B cell (primary cell): ENCODE measurements at regions not wholly inside any gene's neighbourhood (a gene's known extent, or its start where the extent isn't known, plus 50 kb on each side); places are given as distances from the start of the nearest gene placed in this dataset.

Experiments used
- ATAC-seq: fragments of 200-7000 bp; cut with Tn5 transposase; one replicate; pipeline ENCODE4 v1.10.0; 2021; ENCODE audit warnings: low read depth, mild to moderate bottlenecking, moderate number of reproducible peaks, moderate library complexity
- CTCF ChIA-PET: fragments of 350-600 bp; sonication (Branson Sonifier 250); formaldehyde crosslinking; loops from one replicate; lab custom pipeline; 2021; ENCODE audit warnings: antibody characterized with exemption, inconsistent platforms; lab: Charles Lee
- POLR2A ChIA-PET: fragments of 350-600 bp; sonication (Branson Sonifier 250); formaldehyde crosslinking; loops from one replicate; lab custom pipeline; 2021; ENCODE audit warnings: antibody characterized with exemption; lab: Charles Lee
- DNase-seq: peaks from one replicate; pipeline ENCODE4 v3.0.0; 2013
- H2AFZ ChIP-seq: 2 replicates; pipeline ENCODE4 v1.6.1; 2012; ENCODE audit warnings: mild to moderate bottlenecking, low read depth, low read length; ENCODE audit not compliant: insufficient read depth, poor library complexity, severe bottlenecking
- H3K27ac ChIP-seq, 2 donors: 1 replicate in 1 of 2; 2 replicates in 1 of 2; pipeline ENCODE4 v1.5.1; 2012 to 2013; ENCODE audit warnings: low read length in 2 of 2, mild to moderate bottlenecking in 2 of 2, moderate library complexity in 1 of 2
- H3K27me3 ChIP-seq, 4 experiments: fragments of 200-600 bp in 1 of 4; sonication (generic) in 1 of 4; replicated peaks in 1 of 4; 1 replicate in 2 of 4; 2 replicates in 2 of 4; pipeline versions ENCODE4 v1.6.1 to v1.7.0; 2013 to 2016; ENCODE audit warnings: low read length in 3 of 4, mild to moderate bottlenecking in 2 of 4, mixed read lengths in 1 of 4, moderate library complexity in 1 of 4; ENCODE audit not compliant: insufficient read depth in 4 of 4, control insufficient read depth in 3 of 4; ENCODE audit errors: control extremely low read depth in 1 of 4
- H3K36me3 ChIP-seq, 2 experiments: replicated peaks in 1 of 2; 1 replicate in 1 of 2; 2 replicates in 1 of 2; pipeline versions ENCODE4 v1.6.1 to v1.7.1; 2013; ENCODE audit warnings: low read length in 1 of 2; ENCODE audit not compliant: insufficient read depth in 2 of 2, control insufficient read depth in 1 of 2; ENCODE audit errors: control extremely low read depth in 1 of 2, extremely low read depth in 1 of 2
- H3K4me1 ChIP-seq, 2 donors: fragments of 200-600 bp in 1 of 2; sonication (generic) in 1 of 2; 1 replicate in 1 of 2; 2 replicates in 1 of 2; pipeline versions ENCODE4 v1.5.1 to v1.6.1; 2013 to 2017; ENCODE audit warnings: low read length in 2 of 2; ENCODE audit not compliant: control insufficient read depth in 2 of 2, insufficient read depth in 2 of 2
- H3K4me2 ChIP-seq: replicated peaks from 2 replicates; pipeline ENCODE3; 2012; ENCODE audit warnings: mild to moderate bottlenecking, low read depth, low read length; ENCODE audit not compliant: poor library complexity, severe bottlenecking
- H3K4me3 ChIP-seq, 5 experiments: fragments of 200-600 bp in 1 of 5; sonication (generic) in 1 of 5; 1 replicate in 3 of 5; 2 replicates in 2 of 5; pipeline versions ENCODE4 v1.5.1 to v1.7.0; 2011 to 2016; ENCODE audit warnings: low read length in 4 of 5, mild to moderate bottlenecking in 4 of 5, low read depth in 2 of 5, control low read depth in 1 of 5, moderate library complexity in 1 of 5; ENCODE audit not compliant: insufficient read depth in 1 of 5; ENCODE audit errors: control extremely low read depth in 1 of 5, extremely low read depth in 1 of 5
- H3K79me2 ChIP-seq: fragments of 200-600 bp; sonication (generic); one replicate; pipeline ENCODE4 v1.6.0; 2016; ENCODE audit warnings: low read length; ENCODE audit not compliant: control insufficient read depth, insufficient read depth
- H3K9ac ChIP-seq: fragments of 200-600 bp; sonication (generic); 2 replicates; pipeline ENCODE4 v1.6.1; 2017; ENCODE audit warnings: mild to moderate bottlenecking, low read length, moderate library complexity
- H3K9me3 ChIP-seq, 3 donors: one replicate each; pipeline versions ENCODE4 v1.6.1 to v1.7.1; 2013; ENCODE audit warnings: low read length in 2 of 3; ENCODE audit not compliant: control insufficient read depth in 2 of 3, insufficient read depth in 1 of 3; ENCODE audit errors: control extremely low read depth in 1 of 3
- H4K20me1 ChIP-seq: 2 replicates; pipeline ENCODE4 v1.6.0; 2012; ENCODE audit warnings: mild to moderate bottlenecking, low read length; ENCODE audit not compliant: insufficient read depth, control insufficient read depth, poor library complexity, severe bottlenecking
- H3K27ac Mint-ChIP-seq: one replicate; pipeline ENCODE4 v1.8.0; 2021; ENCODE audit warnings: mixed read lengths
- H3K27me3 Mint-ChIP-seq: one replicate; pipeline ENCODE4 v1.8.0; 2021; ENCODE audit warnings: mixed read lengths
- H3K4me1 Mint-ChIP-seq: one replicate; pipeline ENCODE4 v1.8.0; 2021; ENCODE audit warnings: mixed read lengths
- H3K4me3 Mint-ChIP-seq: one replicate; pipeline ENCODE4 v1.8.0; 2021; ENCODE audit warnings: mixed read lengths
- H3K9me3 Mint-ChIP-seq: one replicate; pipeline ENCODE4 v1.8.0; 2022; ENCODE audit warnings: mixed read lengths; ENCODE audit not compliant: insufficient read depth
- EZH2 ChIP-seq: IDR thresholded peaks from 2 replicates; pipeline ENCODE4 v1.6.1; 2012; ENCODE audit warnings: borderline replicate concordance, low read depth, mild to moderate bottlenecking, moderate library complexity, low read length; ENCODE audit not compliant: insufficient read depth, poor library complexity, severe bottlenecking
- WGBS: methylation state at CpG from one replicate; pipeline ENCODE4 v1.1.5; 2013; ENCODE audit warnings: missing lambda C conversion rate; ENCODE audit not compliant: insufficient coverage; 5-methylcytosine and 5-hydroxymethylcytosine counted together
- intact Hi-C: fragments of 100-400 bp; cut with micrococcal nuclease; formaldehyde crosslinking; loops from one replicate; pipeline ENCODE4 v1.10.0; 2022
- TF ChIP-seq, protein P1 (sequence below): fragments of 200-600 bp; IDR thresholded peaks from one replicate; pipeline ENCODE4 v1.8.0; 2022; ENCODE audit warnings: antibody characterized with exemption, mild to moderate bottlenecking

DNA sequence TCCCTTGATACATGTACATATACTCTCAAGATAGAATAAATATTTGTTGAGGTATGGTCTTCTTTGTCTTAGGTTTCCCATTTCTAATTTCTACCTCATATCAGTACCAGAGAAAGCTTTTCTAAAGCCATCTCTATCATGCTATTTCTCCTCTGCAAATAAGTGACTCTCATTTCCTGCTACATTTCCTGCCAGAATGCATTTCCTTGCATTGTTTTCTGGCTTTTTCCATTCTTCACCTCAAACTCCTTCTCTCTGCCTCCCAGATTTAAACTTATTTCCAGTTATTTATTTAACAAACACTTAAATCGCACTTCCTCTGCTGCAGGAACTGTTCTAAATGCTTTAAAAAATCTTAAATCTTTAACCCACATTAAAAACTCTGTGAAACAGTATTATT, 74.4 kb upstream of the STMND1 start:
- H3K4me3 ChIP-seq, result no peak overlapping the region
- H3K4me1 Mint-ChIP-seq, result no peaks in the 10 kb centered on the region
- CTCF ChIA-PET, result no interaction called here
- ATAC-seq (no peak), DNase-seq (no peak)
- POLR2A ChIA-PET, result no interaction called here
- TF ChIP-seq EZH2, result no peak
- TF ChIP-seq, protein P1, sequence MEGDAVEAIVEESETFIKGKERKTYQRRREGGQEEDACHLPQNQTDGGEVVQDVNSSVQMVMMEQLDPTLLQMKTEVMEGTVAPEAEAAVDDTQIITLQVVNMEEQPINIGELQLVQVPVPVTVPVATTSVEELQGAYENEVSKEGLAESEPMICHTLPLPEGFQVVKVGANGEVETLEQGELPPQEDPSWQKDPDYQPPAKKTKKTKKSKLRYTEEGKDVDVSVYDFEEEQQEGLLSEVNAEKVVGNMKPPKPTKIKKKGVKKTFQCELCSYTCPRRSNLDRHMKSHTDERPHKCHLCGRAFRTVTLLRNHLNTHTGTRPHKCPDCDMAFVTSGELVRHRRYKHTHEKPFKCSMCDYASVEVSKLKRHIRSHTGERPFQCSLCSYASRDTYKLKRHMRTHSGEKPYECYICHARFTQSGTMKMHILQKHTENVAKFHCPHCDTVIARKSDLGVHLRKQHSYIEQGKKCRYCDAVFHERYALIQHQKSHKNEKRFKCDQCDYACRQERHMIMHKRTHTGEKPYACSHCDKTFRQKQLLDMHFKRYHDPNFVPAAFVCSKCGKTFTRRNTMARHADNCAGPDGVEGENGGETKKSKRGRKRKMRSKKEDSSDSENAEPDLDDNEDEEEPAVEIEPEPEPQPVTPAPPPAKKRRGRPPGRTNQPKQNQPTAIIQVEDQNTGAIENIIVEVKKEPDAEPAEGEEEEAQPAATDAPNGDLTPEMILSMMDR, result no peak
- no peaks in the 10 kb centered on the region for H3K36me3 ChIP-seq
- H3K4me1 ChIP-seq, result no peaks in the 10 kb centered on the region
- no peak overlapping the region for H3K4me2 ChIP-seq
- no peak overlapping the region for H3K27ac Mint-ChIP-seq
- intact Hi-C loops, result no loop called here
- H3K27ac ChIP-seq, result no peak overlapping the region
- H3K27me3 Mint-ChIP-seq, result peaks cover 7% of the 10 kb centered on the region
- no peak overlapping the region for H2AFZ ChIP-seq
- H3K4me3 Mint-ChIP-seq, result no peak overlapping the region
- peaks cover 8% of the 10 kb centered on the region for H3K9me3 Mint-ChIP-seq
- H3K27me3 ChIP-seq, result no peaks in the 10 kb centered on the region
- no peaks in the 10 kb centered on the region for H4K20me1 ChIP-seq
- 100% methylated on average over 1 of the region's 1 CpG for WGBS
- H3K9ac ChIP-seq, result no peak overlapping the region
- H3K79me2 ChIP-seq, result no peaks in the 10 kb centered on the region
- peaks cover 0 to 15% (median 0%) of the 10 kb centered on the region in 3 donors for H3K9me3 ChIP-seq

DNA sequence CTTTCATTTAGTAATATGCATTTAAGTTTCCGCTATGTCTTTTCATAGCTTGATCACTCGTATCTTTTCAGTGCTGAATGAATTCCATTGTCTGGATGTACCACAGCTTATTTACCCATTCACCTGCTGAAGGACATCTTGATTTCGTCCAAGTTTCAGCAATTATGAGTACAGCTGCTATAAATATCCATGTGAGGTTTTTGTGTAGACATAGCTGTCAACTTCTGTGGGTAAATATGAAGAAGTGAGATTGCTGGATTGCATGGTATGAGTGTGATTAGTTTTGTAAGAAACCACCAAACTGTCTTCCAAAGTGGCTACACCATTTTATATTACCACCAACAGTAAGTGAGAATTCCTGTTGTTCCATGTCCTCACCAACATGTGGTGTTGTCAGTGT, 79.2 kb upstream of the STMND1 start:
- H3K27ac ChIP-seq, result no peak overlapping the region
- DNase-seq (no peak), ATAC-seq (no peak)
- no peaks in the 10 kb centered on the region for H3K79me2 ChIP-seq
- no peak overlapping the region for H3K4me3 Mint-ChIP-seq
- H3K9me3 Mint-ChIP-seq, result peaks cover 8% of the 10 kb centered on the region
- H3K9me3 ChIP-seq, result peaks cover 0 to 9% (median 0%) of the 10 kb centered on the region in 3 donors
- ChIA-PET POLR2A (no interaction called here), CTCF (no interaction called here)
- H3K27me3 ChIP-seq, result no peaks in the 10 kb centered on the region
- no peaks in the 10 kb centered on the region for H3K36me3 ChIP-seq
- no peak overlapping the region for H3K27ac Mint-ChIP-seq
- no peaks in the 10 kb centered on the region for H3K4me1 ChIP-seq
- H3K27me3 Mint-ChIP-seq, result peaks cover 8% of the 10 kb centered on the region
- no peaks in the 10 kb centered on the region for H3K4me1 Mint-ChIP-seq
- no peak overlapping the region for H2AFZ ChIP-seq
- H4K20me1 ChIP-seq, result no peaks in the 10 kb centered on the region
- TF ChIP-seq EZH2, result no peak
- TF ChIP-seq, protein P1, result no peak
- intact Hi-C loops, result no loop called here
- no peak overlapping the region for H3K4me3 ChIP-seq
- no peak overlapping the region for H3K9ac ChIP-seq
- 75% methylated on average over 2 of the region's 3 CpGs for WGBS
- H3K4me2 ChIP-seq, result no peak overlapping the region
